Aorta (tissue), 5 donors: ENCODE measurements at regions not wholly inside any gene's neighbourhood (a gene's known extent, or its start where the extent isn't known, plus 50 kb on each side); places are given as distances from the start of the nearest gene placed in this dataset.

Source experiments
- ATAC-seq: fragments of 200-7000 bp; cut with Tn5 transposase; one replicate; pipeline ENCODE4 v1.9.1; 2022; ENCODE audit warnings: moderate library complexity; ENCODE audit not compliant: low FRiP score
- DNase-seq, 2 donors: peaks; one replicate each; pipeline ENCODE4 v3.0.0-alpha.2; 2020
- H3K27ac ChIP-seq, 2 donors: one replicate each; pipeline ENCODE4 v1.5.1; 2013; ENCODE audit warnings: low read length in 2 of 2, mild to moderate bottlenecking in 2 of 2, moderate library complexity in 2 of 2, control low read depth in 1 of 2, inconsistent platforms in 1 of 2, low read depth in 1 of 2
- H3K27me3 ChIP-seq, 2 donors: one replicate each; pipeline ENCODE4 v1.6.1; 2013; ENCODE audit warnings: control low read depth in 1 of 2, low read length in 1 of 2, mild to moderate bottlenecking in 1 of 2, moderate library complexity in 1 of 2; ENCODE audit not compliant: insufficient read depth in 2 of 2, control insufficient read depth in 1 of 2
- H3K36me3 ChIP-seq, 2 donors: one replicate each; pipeline ENCODE4 v1.6.1; 2013; ENCODE audit warnings: control low read depth in 1 of 2, low read length in 1 of 2, mild to moderate bottlenecking in 1 of 2; ENCODE audit not compliant: insufficient read depth in 2 of 2, control insufficient read depth in 1 of 2
- H3K4me1 ChIP-seq, 2 donors: one replicate each; pipeline ENCODE4 v1.6.1; 2013; ENCODE audit warnings: low read length in 2 of 2, control low read depth in 1 of 2, mild to moderate bottlenecking in 1 of 2, moderate library complexity in 1 of 2; ENCODE audit not compliant: insufficient read depth in 2 of 2, control insufficient read depth in 1 of 2
- H3K4me3 ChIP-seq, 2 donors: one replicate each; pipeline ENCODE4 v1.5.1; 2013; ENCODE audit warnings: low read length in 2 of 2, control low read depth in 1 of 2, mild to moderate bottlenecking in 1 of 2
- H3K9me3 ChIP-seq: one replicate; pipeline ENCODE4 v1.6.1; 2013; ENCODE audit warnings: mild to moderate bottlenecking, low read length; ENCODE audit not compliant: control insufficient read depth
- WGBS, 2 donors: extraction: QIAGEN DNeasy Blood & Tissue Kit; methylation state at CpG; one replicate each; pipeline ENCODE4 v1.1.7; 2013; 5-methylcytosine and 5-hydroxymethylcytosine counted together
- intact Hi-C, 2 donors: fragments of 100-400 bp; cut with DNase I; formaldehyde crosslinking; loops; one replicate each; pipeline versions ENCODE4 v1.14.2 to v1.15.0; 2022
- donor health status: healthy with polysubstance abuse.
- donor health status: Bipolar disorder and iron deficiency.
- donor health status: DM: no; HTN: no; CAD: no.
- donor health status: DM: no; HTN: no; CAD: no.
- donor health status: DM: yes; HTN: yes; CAD: no.

DNA sequence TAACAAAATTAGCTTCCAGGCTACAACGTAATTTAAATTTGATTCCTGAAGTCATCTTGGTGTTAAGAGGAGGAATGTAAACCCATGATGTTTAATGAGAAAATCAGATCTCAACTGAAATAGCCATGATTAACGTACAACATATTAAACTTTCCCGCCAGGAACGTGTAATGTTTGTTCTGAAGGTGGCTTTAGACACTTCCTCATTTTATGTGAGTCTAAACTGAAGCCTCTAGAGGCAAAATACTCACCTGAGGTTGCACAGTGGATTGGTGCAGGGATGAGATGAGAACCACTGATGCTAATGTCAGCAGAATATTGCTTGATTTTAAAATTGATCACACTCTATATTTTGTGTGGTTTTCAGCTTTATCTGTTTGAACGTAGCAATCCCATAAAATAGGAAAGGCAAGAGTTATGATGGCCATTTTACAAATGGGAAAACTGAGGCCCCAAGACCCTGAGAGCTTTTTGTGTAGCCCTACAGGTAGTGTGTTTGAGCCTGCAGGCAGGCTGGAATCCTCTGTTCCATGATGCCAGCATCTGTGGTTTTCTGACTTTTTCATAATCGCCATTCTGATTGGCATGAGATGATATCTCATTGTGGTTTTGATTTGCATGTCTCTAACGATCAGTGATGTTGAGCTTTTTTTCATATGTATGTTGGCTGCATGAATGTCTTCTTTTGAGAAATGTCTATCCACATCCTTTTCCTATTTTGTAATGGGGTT, 243.7 kb upstream of the BMPER start:
- WGBS, 2 donors = 61 to 70% methylated on average over 7 of the region's 7 CpGs
- Histone ChIP-seq H3K4me1 (no peaks in the 10 kb centered on the region), H3K36me3 (no peaks in the 10 kb centered on the region), H3K27ac (no peak overlapping the region), H3K9me3 (no peaks in the 10 kb centered on the region), H3K27me3 (no peaks in the 10 kb centered on the region), H3K4me3 (no peak overlapping the region)
- DNase-seq (no peak), ATAC-seq (no peak)
- intact Hi-C loops = no loop called here

DNA sequence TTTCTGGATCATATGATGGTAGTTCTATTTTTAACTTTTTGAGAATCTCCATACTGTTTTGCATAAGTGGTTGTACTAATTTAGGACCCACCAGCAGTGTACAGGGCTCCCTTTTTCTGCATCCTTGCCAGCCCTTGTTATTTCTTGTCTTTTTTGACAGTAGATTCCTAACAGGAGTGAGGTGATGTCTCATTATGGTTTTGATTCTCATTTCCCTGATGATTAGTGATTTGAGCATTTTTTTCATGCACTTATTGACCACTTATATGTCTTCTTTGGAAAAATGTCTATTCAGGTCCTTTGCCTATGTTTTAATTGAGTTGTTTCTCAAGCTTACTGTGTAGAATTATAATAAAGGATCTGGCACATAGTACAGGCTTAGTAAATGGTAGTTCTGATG, 238.8 kb upstream of the BMPER start:
- intact Hi-C loops = no loop called here
- H3K9me3 ChIP-seq = no peaks in the 10 kb centered on the region
- no peak overlapping the region for H3K4me3 ChIP-seq
- ATAC-seq = no peak
- no peaks in the 10 kb centered on the region for H3K27me3 ChIP-seq
- H3K27ac ChIP-seq = no peak overlapping the region
- DNase-seq = no peak
- no peaks in the 10 kb centered on the region for H3K36me3 ChIP-seq
- peaks cover 0 to 2% of the 10 kb centered on the region in 2 donors for H3K4me1 ChIP-seq

DNA sequence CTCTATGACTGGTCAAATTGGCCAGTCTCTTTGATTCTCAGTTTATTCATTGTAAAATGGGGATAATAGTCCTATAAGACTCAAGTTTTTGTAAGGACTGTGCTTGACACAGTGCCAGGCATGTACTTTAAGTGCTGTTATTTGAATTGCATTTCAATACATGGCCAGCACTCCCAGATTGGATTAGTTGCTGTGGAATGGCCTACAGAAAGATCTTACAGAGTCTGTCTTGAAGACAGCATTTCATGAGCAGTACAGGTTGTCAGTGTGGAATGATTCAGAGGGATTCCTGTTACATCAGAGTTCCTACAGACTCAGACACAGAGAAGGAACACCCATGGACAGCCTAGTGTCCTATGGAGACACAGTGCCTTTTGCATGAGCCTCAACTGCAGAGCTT, 238.1 kb upstream of the BMPER start:
- no peak overlapping the region for H3K4me3 ChIP-seq
- ATAC-seq (no peak), DNase-seq (no peak)
- no peaks in the 10 kb centered on the region for H3K9me3 ChIP-seq
- no peak overlapping the region for H3K27ac ChIP-seq
- intact Hi-C loops = no loop called here
- H3K36me3 ChIP-seq = no peaks in the 10 kb centered on the region
- peaks cover 0 to 2% of the 10 kb centered on the region in 2 donors for H3K4me1 ChIP-seq
- no peaks in the 10 kb centered on the region for H3K27me3 ChIP-seq

DNA sequence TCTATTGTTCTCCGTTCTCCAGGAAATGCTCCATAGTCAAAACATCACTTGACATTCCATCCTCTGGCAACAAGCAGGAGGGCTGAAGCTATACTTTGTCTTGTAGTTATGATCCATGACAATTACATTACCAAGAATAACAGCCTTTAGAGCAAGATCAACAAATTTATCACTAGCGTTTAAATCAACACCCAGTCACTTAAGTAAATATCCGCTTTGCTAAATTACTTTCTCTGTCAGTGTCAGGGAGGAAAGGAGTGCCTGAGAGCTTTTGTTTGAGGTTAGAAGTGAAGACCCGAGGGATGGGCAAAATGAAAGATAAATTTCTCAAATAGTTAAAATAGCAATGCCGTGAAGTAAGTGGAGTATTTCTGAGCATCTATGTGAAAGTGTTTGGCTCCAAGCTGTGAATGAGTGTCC, 236.1 kb upstream of the BMPER start:
- no peaks in the 10 kb centered on the region for H3K9me3 ChIP-seq
- DNase-seq = no peak
- H3K4me3 ChIP-seq = no peak overlapping the region
- H3K4me1 ChIP-seq = peaks cover 0 to 2% of the 10 kb centered on the region in 2 donors
- no peak for ATAC-seq
- intact Hi-C loops = no loop called here
- no peak overlapping the region for H3K27ac ChIP-seq
- H3K27me3 ChIP-seq = no peaks in the 10 kb centered on the region
- H3K36me3 ChIP-seq = no peaks in the 10 kb centered on the region
- 8 to 16% methylated on average over 5 of the region's 5 CpGs for WGBS, 2 donors

DNA sequence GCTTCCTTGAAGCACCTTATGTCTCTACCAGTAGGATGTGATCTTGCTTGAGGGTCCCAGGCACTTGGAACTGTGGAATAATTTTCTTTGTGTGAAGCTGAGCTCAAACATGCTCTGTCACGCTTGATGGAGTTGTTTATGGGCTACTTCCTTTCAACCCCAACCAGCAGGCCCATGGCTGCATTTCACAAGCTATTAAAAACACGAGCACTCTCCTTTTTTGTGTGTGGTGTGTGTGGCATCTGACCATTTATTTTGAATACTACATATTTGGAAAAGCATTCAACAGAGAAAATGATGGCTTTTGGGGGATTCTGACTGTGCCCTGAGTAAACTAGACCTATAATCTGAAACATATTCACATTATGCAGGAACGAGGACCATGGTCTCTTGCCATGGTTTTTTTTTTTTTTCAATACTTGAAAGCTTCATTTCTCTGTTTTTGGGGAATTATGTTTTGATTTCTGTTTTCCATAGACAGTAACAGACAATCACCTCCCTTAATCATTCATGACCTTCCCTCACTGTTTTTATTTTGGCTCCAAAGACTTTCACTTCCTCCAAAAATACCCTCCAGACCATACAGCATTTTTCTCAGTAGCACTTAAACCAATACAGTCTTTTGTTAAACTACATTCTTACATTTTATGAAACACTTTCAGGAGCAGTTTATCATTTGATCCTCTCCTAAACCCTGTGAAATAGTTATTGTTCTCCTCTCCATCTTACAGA, 233.6 kb upstream of the BMPER start:
- Histone ChIP-seq H3K4me3 (no peak overlapping the region), H3K36me3 (no peaks in the 10 kb centered on the region), H3K4me1 (peaks cover 0 to 2% of the 10 kb centered on the region in 2 donors), H3K9me3 (no peaks in the 10 kb centered on the region), H3K27me3 (no peaks in the 10 kb centered on the region), H3K27ac (no peak overlapping the region)
- DNase-seq (no peak), ATAC-seq (no peak)
- intact Hi-C loops = no loop called here
- 63% methylated on average over 3 of the region's 3 CpGs for WGBS, 2 donors

DNA sequence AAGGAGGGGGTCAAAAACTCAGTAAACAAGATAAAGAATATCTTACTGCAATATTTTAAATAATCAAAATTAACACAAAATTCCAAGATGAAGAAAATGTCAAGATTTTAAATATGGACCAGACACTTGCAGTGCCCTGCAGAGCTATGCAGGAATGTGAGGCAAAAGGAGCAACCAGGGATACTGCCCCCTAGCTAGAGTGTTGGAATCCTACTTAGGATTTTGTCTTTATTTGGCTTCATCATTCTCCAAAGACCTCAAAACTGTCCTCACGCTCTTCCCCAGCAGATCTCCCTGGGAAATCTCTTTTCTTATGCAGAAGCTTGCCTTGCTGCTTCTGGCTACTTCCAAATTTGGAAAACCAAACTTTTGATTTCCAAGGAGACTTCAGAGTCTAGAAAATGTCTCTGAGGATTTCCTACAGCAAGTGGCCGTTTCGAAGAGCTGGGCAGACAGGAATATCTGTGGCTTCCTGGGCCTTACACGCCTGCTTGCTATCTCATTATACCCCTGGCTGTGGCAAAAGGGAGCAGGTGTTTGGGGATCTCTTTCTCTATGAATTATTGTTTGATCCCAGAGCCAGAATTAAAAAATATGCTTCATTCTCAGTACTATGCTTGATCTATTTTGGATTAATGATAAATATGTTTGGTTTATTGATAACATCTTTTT, 232.2 kb upstream of the BMPER start:
- Histone ChIP-seq H3K4me3 (no peak overlapping the region), H3K9me3 (no peaks in the 10 kb centered on the region), H3K4me1 (no peaks in the 10 kb centered on the region), H3K27ac (no peak overlapping the region), H3K27me3 (no peaks in the 10 kb centered on the region), H3K36me3 (no peaks in the 10 kb centered on the region)
- intact Hi-C loops = no loop called here
- DNase-seq (no peak), ATAC-seq (no peak)
- WGBS, 2 donors = 73 to 81% methylated on average over 4 of the region's 4 CpGs

DNA sequence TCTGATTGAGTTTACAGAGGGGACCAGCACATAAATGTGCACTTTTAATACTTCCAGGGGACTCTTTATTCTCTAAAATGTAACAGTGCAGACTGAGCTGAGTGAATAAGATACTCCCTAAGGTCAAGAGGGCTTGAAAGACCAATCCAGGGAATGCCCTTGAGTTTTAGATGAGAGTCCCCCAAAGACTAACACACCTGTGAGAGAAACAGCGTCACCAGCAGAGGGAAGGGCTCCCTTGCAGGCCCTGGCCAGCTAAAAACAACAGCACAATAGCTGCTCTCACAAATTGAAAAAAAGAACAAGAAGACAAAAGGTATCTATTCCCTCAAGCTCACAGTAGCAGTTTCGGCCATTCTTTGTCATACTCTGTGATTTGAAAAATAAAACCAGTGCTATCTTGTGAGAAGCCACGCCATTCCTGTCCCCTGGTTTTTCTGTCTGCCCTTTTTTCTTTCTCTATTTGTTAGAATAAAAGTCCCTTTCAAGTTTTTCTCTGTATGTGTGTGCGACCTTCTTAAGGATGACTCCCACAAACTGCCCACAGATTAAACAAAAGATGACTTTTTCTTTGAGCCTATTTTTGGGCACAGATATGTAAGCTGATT, 230.4 kb upstream of the BMPER start:
- Histone ChIP-seq H3K9me3 (no peaks in the 10 kb centered on the region), H3K4me1 (no peaks in the 10 kb centered on the region), H3K36me3 (no peaks in the 10 kb centered on the region), H3K27ac (no peak overlapping the region), H3K4me3 (no peak overlapping the region), H3K27me3 (no peaks in the 10 kb centered on the region)
- ATAC-seq (no peak), DNase-seq (no peak)
- WGBS, 2 donors = 93 to 98% methylated on average over 4 of the region's 4 CpGs
- intact Hi-C loops = no loop called here

DNA sequence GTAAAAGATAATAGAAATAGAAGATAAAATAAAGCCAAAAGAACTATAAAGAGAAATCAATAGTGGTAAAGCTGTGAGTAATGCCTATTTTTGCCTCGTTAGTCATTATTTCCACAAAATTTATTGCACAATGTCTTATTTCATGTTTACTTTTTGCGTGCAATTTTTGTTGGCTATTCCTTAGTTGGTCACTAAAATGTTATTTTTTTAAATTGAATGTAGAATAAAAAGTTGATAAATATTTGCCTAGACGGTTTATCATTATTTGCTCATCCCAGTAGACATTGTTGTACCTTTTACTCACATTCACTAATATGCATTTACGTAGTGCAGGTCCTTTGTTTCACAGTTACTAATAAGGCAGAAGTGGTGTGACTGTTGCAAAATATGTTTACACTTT, 227.8 kb upstream of the BMPER start:
- Histone ChIP-seq H3K27ac (no peak overlapping the region), H3K4me3 (no peak overlapping the region), H3K9me3 (no peaks in the 10 kb centered on the region), H3K4me1 (no peaks in the 10 kb centered on the region), H3K36me3 (no peaks in the 10 kb centered on the region), H3K27me3 (no peaks in the 10 kb centered on the region)
- ATAC-seq (no peak), DNase-seq (no peak)
- WGBS, 2 donors = 93% methylated on average over 4 of the region's 4 CpGs
- intact Hi-C loops = no loop called here
